Skin of body (tissue), 1 donor: ENCODE measurements at regions not wholly inside any gene's neighbourhood (a gene's known extent, or its start where the extent isn't known, plus 50 kb on each side); places are given as distances from the start of the nearest gene placed in this dataset.
A peak's percentile ranks its signal among the peaks of the same experiment; 100 is the strongest.

Experiments
- DNase-seq: peaks from one replicate; lab custom pipeline; 2025; lab: John Stamatoyannopoulos, UW

GRCh38 chr2:83665154-83665553 is 793.9 kb downstream of the SUCLG1 start:
- no peak for DNase-seq

- no peak for DNase-seq
Observed at GRCh38 chr2:83661711-83662110, 797.4 kb downstream of the SUCLG1 start.

GRCh38 chr2:83654091-83654611 is 804.9 kb downstream of the SUCLG1 start:
- no peak for DNase-seq

- peak; percentile 60 for DNase-seq
Observed at GRCh38 chr2:83650898-83651297, 808.2 kb downstream of the SUCLG1 start.

- no peak for DNase-seq
Observed at GRCh38 chr2:83650161-83650560, 808.9 kb downstream of the SUCLG1 start.

GRCh38 chr2:83640506-83640905 is 818.6 kb downstream of the SUCLG1 start:
- DNase-seq, result no peak

- DNase-seq, result no peak
Observed at GRCh38 chr2:83633423-83633822, 825.7 kb downstream of the SUCLG1 start.

- no peak for DNase-seq
Observed at GRCh38 chr2:83630351-83630750, 828.7 kb downstream of the SUCLG1 start.

- peak; percentile 12 for DNase-seq
Observed at GRCh38 chr2:83615511-83615910, 843.6 kb downstream of the SUCLG1 start.

- no peak for DNase-seq
Observed at GRCh38 chr2:83613178-83613577, 845.9 kb downstream of the SUCLG1 start.

- DNase-seq, result no peak
Observed at GRCh38 chr2:83602753-83603152, 856.3 kb downstream of the SUCLG1 start.

GRCh38 chr2:83596592-83597282 is 862.3 kb downstream of the SUCLG1 start:
- DNase-seq, result peak; percentile 13

- peak; percentile 75 for DNase-seq
Observed at GRCh38 chr2:83595926-83596325, 863.2 kb downstream of the SUCLG1 start.

- DNase-seq, result peak; percentile 91
Observed at GRCh38 chr2:83595121-83595690, 863.9 kb downstream of the SUCLG1 start.

- peak; percentile 64 for DNase-seq
Observed at GRCh38 chr2:83594241-83595120, 864.6 kb downstream of the SUCLG1 start.

- no peak for DNase-seq
Observed at GRCh38 chr2:83587309-83587708, 871.8 kb downstream of the SUCLG1 start.

GRCh38 chr2:83585250-83585649 is 873.8 kb downstream of the SUCLG1 start:
- no peak for DNase-seq

GRCh38 chr2:83584672-83585071 is 874.4 kb downstream of the SUCLG1 start:
- no peak for DNase-seq

- DNase-seq, result no peak
Observed at GRCh38 chr2:83582589-83582988, 876.5 kb downstream of the SUCLG1 start.

GRCh38 chr2:83579507-83579906 is 879.6 kb downstream of the SUCLG1 start:
- DNase-seq, result no peak

GRCh38 chr2:83578405-83578804 is 880.7 kb downstream of the SUCLG1 start:
- DNase-seq, result no peak

- no peak for DNase-seq
Observed at GRCh38 chr2:83574614-83575013, 884.5 kb downstream of the SUCLG1 start.
